ENCODE measurements at regions not wholly inside any gene's neighbourhood (a gene's known extent, or its start where the extent isn't known, plus 50 kb on each side); places are given as distances from the start of the nearest gene placed in this dataset.

DNA sequence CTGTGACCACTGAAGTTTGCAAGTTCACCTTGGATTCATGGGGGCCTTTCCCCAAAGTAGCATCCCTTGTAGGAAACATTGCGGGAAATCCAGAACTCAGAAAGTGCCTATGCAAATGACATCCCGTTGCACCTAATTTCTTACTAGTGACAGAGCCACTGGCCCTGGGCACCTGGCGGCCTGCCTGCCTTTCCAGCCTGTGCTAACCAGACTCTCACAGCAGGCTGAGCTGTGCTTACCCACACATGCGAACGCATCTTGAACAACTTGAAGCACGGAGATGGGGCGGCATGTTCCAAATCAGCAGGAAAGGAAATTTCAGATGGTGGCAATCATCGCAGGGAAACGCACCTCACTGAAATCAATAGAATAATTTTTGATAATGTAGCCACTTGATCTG, 405.8 kb downstream of the TMEM182 start:
- no peak for FAIRE-seq
- intact Hi-C loops (cut with DNase I) = no loop called here
- peaks cover 0 to 3% (median 0%) of the 10 kb centered on the region in 3 donors for H3K4me1 ChIP-seq (ENCODE audit: control insufficient read depth in 2 of 3, insufficient read depth in 2 of 3, low read depth in 1 of 3, low read length in 3 of 3)

GRCh38 chr2:103169861-103170260, 408.0 kb downstream of the TMEM182 start:
- DNase-seq (no peak), FAIRE-seq (no peak)
- Histone ChIP-seq H3K36me3 (ENCODE audit: control insufficient read depth in 2 of 3, insufficient read depth in 3 of 3, low read length in 3 of 3) (no peaks in the 10 kb centered on the region), H3K4me3 (ENCODE audit: low read length in 3 of 3) (no peak overlapping the region), H3K27ac (ENCODE audit: low read depth in 2 of 2, low read length in 2 of 2) (no peak overlapping the region), H3K9me3 (ENCODE audit: control insufficient read depth in 2 of 3, insufficient read depth in 1 of 3, low read length in 3 of 3) (no peaks in the 10 kb centered on the region), H3K4me1 (ENCODE audit: control insufficient read depth in 2 of 3, insufficient read depth in 2 of 3, low read depth in 1 of 3, low read length in 3 of 3) (peaks cover 0 to 3% (median 0%) of the 10 kb centered on the region in 3 donors), H3K9ac (ENCODE audit: low read length in 3 of 3) (no peak overlapping the region), H3K27me3 (ENCODE audit: control insufficient read depth, insufficient read depth, low read length) (no peaks in the 10 kb centered on the region)
- TF ChIP-seq, protein P1, sequence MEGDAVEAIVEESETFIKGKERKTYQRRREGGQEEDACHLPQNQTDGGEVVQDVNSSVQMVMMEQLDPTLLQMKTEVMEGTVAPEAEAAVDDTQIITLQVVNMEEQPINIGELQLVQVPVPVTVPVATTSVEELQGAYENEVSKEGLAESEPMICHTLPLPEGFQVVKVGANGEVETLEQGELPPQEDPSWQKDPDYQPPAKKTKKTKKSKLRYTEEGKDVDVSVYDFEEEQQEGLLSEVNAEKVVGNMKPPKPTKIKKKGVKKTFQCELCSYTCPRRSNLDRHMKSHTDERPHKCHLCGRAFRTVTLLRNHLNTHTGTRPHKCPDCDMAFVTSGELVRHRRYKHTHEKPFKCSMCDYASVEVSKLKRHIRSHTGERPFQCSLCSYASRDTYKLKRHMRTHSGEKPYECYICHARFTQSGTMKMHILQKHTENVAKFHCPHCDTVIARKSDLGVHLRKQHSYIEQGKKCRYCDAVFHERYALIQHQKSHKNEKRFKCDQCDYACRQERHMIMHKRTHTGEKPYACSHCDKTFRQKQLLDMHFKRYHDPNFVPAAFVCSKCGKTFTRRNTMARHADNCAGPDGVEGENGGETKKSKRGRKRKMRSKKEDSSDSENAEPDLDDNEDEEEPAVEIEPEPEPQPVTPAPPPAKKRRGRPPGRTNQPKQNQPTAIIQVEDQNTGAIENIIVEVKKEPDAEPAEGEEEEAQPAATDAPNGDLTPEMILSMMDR (IDR thresholded peaks at IDR 0.05; ENCODE audit: borderline replicate concordance, extremely low read depth, insufficient read depth) = no peak
- intact Hi-C loops (cut with DNase I) = no loop called here

More for the DNA sequence above, 405.8 kb downstream of the TMEM182 start:
- Histone ChIP-seq H3K27ac (ENCODE audit: low read depth in 2 of 2, low read length in 2 of 2) (no peak overlapping the region), H3K36me3 (ENCODE audit: control insufficient read depth in 2 of 3, insufficient read depth in 3 of 3, low read length in 3 of 3) (no peaks in the 10 kb centered on the region), H3K27me3 (ENCODE audit: control insufficient read depth, insufficient read depth, low read length) (no peaks in the 10 kb centered on the region), H3K4me3 (ENCODE audit: low read length in 3 of 3) (no peak overlapping the region), H3K9me3 (ENCODE audit: control insufficient read depth in 2 of 3, insufficient read depth in 1 of 3, low read length in 3 of 3) (no peaks in the 10 kb centered on the region), H3K9ac (ENCODE audit: low read length in 3 of 3) (no peak overlapping the region)
- TF ChIP-seq, protein P1 (IDR thresholded peaks at IDR 0.05; ENCODE audit: borderline replicate concordance, extremely low read depth, insufficient read depth) = no peak
- no peak for DNase-seq

DNA sequence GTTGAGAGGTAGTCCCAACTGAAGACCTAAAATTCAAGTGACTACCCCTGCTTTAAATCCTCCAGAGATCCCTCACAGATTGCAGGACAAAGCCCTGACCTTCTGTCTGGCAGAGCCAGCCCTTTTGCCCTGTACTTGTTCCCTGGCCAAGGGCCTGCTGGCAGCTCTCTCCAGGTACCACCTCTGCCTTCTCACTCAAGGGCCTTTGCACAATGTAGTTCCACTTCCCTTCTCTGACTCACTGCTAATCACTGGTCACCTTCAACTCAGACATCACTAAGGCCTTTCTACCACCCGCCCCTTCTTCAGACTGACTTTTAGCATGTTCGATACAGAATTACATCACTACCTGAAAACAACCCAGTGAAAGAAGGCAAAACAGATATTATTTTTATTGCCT, 411.0 kb downstream of the TMEM182 start:
- TF ChIP-seq, protein P1 (IDR thresholded peaks at IDR 0.05; ENCODE audit: borderline replicate concordance, extremely low read depth, insufficient read depth) = no peak
- no peak overlapping the region for H3K9ac ChIP-seq (ENCODE audit: low read length in 3 of 3)
- FAIRE-seq (no peak), DNase-seq (no peak)
- no peaks in the 10 kb centered on the region for H3K36me3 ChIP-seq (ENCODE audit: control insufficient read depth in 2 of 3, insufficient read depth in 3 of 3, low read length in 3 of 3)
- intact Hi-C loops (cut with DNase I) = no loop called here
- no peaks in the 10 kb centered on the region for H3K4me1 ChIP-seq (ENCODE audit: control insufficient read depth in 2 of 3, insufficient read depth in 2 of 3, low read depth in 1 of 3, low read length in 3 of 3)
- H3K27ac ChIP-seq (ENCODE audit: low read depth in 2 of 2, low read length in 2 of 2) = no peak overlapping the region
- no peaks in the 10 kb centered on the region for H3K9me3 ChIP-seq (ENCODE audit: control insufficient read depth in 2 of 3, insufficient read depth in 1 of 3, low read length in 3 of 3)
- H3K27me3 ChIP-seq (ENCODE audit: control insufficient read depth, insufficient read depth, low read length) = no peaks in the 10 kb centered on the region
- no peak overlapping the region for H3K4me3 ChIP-seq (ENCODE audit: low read length in 3 of 3)

DNA sequence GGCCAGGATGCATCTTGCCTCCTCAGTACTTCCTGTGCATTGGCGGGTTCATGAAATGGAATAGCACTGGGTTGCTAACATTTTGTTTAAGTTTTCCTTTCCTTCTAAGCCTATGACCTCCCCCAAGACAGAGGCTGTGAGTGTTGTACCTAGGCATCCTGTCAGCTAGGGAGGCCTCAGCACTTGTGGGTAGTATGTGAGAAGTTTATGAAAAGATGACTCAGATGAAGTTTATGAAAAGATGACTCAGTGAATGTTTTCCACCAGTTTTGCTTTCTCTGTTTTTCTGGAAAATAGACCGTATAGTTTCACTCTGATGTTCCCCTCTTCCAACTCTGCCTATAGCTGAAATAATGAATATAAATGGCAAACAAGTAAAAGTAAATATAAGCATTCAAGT, 412.9 kb downstream of the TMEM182 start:
- Histone ChIP-seq H3K27me3 (ENCODE audit: control insufficient read depth, insufficient read depth, low read length) (no peaks in the 10 kb centered on the region), H3K4me3 (ENCODE audit: low read length in 3 of 3) (no peak overlapping the region), H3K27ac (ENCODE audit: low read depth in 2 of 2, low read length in 2 of 2) (no peak overlapping the region), H3K9ac (ENCODE audit: low read length in 3 of 3) (no peak overlapping the region), H3K36me3 (ENCODE audit: control insufficient read depth in 2 of 3, insufficient read depth in 3 of 3, low read length in 3 of 3) (no peaks in the 10 kb centered on the region), H3K9me3 (ENCODE audit: control insufficient read depth in 2 of 3, insufficient read depth in 1 of 3, low read length in 3 of 3) (no peaks in the 10 kb centered on the region), H3K4me1 (ENCODE audit: control insufficient read depth in 2 of 3, insufficient read depth in 2 of 3, low read depth in 1 of 3, low read length in 3 of 3) (no peaks in the 10 kb centered on the region)
- no peak for DNase-seq
- TF ChIP-seq, protein P1 (IDR thresholded peaks at IDR 0.05; ENCODE audit: borderline replicate concordance, extremely low read depth, insufficient read depth) = no peak
- intact Hi-C loops (cut with DNase I) = no loop called here
- no peak for FAIRE-seq

All from kidney (tissue), 13 donors.